GM12878 (cell line): ENCODE measurements at regions not wholly inside any gene's neighbourhood (a gene's known extent, or its start where the extent isn't known, plus 50 kb on each side); places are given as distances from the start of the nearest gene placed in this dataset.

Experiments
- ATAC-seq: fragments of 200-7000 bp; cut with Tn5 transposase; 3 replicates; pipeline ENCODE4 v1.9.1; 2020; ENCODE audit warnings: mild to moderate bottlenecking, moderate library complexity
- BruUV-seq: library from RNA; stranded (reverse); fragments of 400-500 nt; replicated peaks from 2 replicates; lab custom pipeline; 2021; lab: Mats Ljungman, UMichigan
- CTCF ChIA-PET: fragments of 300-600 bp; sonication (Branson Sonifier 250); formaldehyde crosslinking; extraction: SDS; loops from one replicate; lab custom pipeline; 2021; ENCODE audit warnings: inconsistent platforms; lab: Yijun Ruan, JAX
- POLR2A ChIA-PET: fragments of 350-600 bp; formaldehyde crosslinking; extraction: SDS; loops from one replicate; lab custom pipeline; 2021; ENCODE audit warnings: inconsistent platforms; lab: Charles Lee
- RAD21 ChIA-PET: fragments of 300-600 bp; sonication (Branson Sonifier 250); formaldehyde crosslinking; loops from one replicate; lab custom pipeline; 2023; ENCODE audit warnings: antibody characterized with exemption; ENCODE audit not compliant: unreplicated experiment; lab: Charles Lee
- SMC1A ChIA-PET: fragments of 300-600 bp; sonication (Branson Sonifier 250); formaldehyde crosslinking; loops from one replicate; lab custom pipeline; 2023; ENCODE audit not compliant: unreplicated experiment, uncharacterized antibody; lab: Charles Lee
- DNase-seq: peaks from one replicate; pipeline ENCODE4 v3.0.0-alpha.2; 2011; ENCODE audit warnings: low read depth, low spot score
- FAIRE-seq: peaks from 3 replicates; lab custom pipeline; 2011; peaks lifted over from hg19 to GRCh38; lab: Jason Lieb, UNC
- H2AFZ ChIP-seq: 2 replicates; pipeline ENCODE4 v1.6.0; 2011; ENCODE audit warnings: low read depth, low read length, control low read depth; ENCODE audit not compliant: control insufficient read depth
- H3K27ac ChIP-seq: 2 replicates; pipeline ENCODE4 v1.5.1; 2011; ENCODE audit warnings: control low read depth; ENCODE audit not compliant: control insufficient read depth, insufficient read depth
- H3K27me3 ChIP-seq, 2 experiments: replicated peaks in 1 of 2; 2 replicates each; pipeline versions ENCODE4 v1.6.0 to v1.6.1; 2011; ENCODE audit warnings: low read length in 1 of 2; ENCODE audit not compliant: control insufficient read depth in 2 of 2, insufficient read depth in 2 of 2
- H3K36me3 ChIP-seq, 2 experiments: 2 replicates each; pipeline ENCODE4 v1.5.1; 2011; ENCODE audit warnings: low read length in 1 of 2; ENCODE audit not compliant: control insufficient read depth in 2 of 2, insufficient read depth in 2 of 2
- H3K4me1 ChIP-seq: 2 replicates; pipeline ENCODE4 v1.6.1; 2011; ENCODE audit warnings: mild to moderate bottlenecking, low read length, moderate library complexity, mixed read lengths; ENCODE audit not compliant: control insufficient read depth, insufficient read depth
- H3K4me2 ChIP-seq: 2 replicates; pipeline ENCODE4 v1.6.0; 2011; ENCODE audit warnings: control low read depth; ENCODE audit not compliant: control insufficient read depth, insufficient read depth
- H3K4me3 ChIP-seq: fragments of 200-600 bp; sonication (generic); 2 replicates; pipeline ENCODE4 v1.5.1; 2016
- H3K79me2 ChIP-seq: 2 replicates; pipeline ENCODE4 v1.6.0; 2011; ENCODE audit warnings: low read length; ENCODE audit not compliant: control insufficient read depth, insufficient read depth
- H3K9ac ChIP-seq: 2 replicates; pipeline ENCODE4 v1.8.0; 2011; ENCODE audit warnings: low read length, control low read depth, mixed read lengths; ENCODE audit not compliant: control insufficient read depth, insufficient read depth
- H3K9me3 ChIP-seq: replicated peaks from 3 replicates; pipeline ENCODE4 v1.5.1; 2011; ENCODE audit warnings: mild to moderate bottlenecking, low read length; ENCODE audit not compliant: control insufficient read depth, insufficient read depth
- H4K20me1 ChIP-seq: 2 replicates; pipeline ENCODE4 v1.6.0; 2011; ENCODE audit not compliant: control insufficient read depth, insufficient read depth
- BACH1 ChIP-seq: fragments of 450-650 bp; IDR thresholded peaks from 2 replicates; pipeline ENCODE4 v1.6.1; 2017; ENCODE audit warnings: mild to moderate bottlenecking, borderline replicate concordance
- CHD1 ChIP-seq: IDR thresholded peaks from 2 replicates; pipeline ENCODE4 v1.6.1; 2012; ENCODE audit warnings: low read depth, low read length, improper control_type of control experiment
- CHD4 ChIP-seq: fragments of 200-600 bp; sonication (generic); IDR thresholded peaks from 2 replicates; pipeline ENCODE4 v1.6.1; 2016; ENCODE audit warnings: mild to moderate bottlenecking
- EED ChIP-seq: sonication (generic); IDR thresholded peaks from 2 replicates; pipeline ENCODE4 v1.6.1; 2016; ENCODE audit warnings: antibody characterized with exemption, low read depth
- EP300 ChIP-seq, 2 experiments: fragments of 150-350 bp in 1 of 2; IDR thresholded peaks; 2 replicates each; pipeline ENCODE4 v1.6.1; 2011 to 2012; ENCODE audit warnings: low read depth in 2 of 2, low read length in 2 of 2, borderline replicate concordance in 1 of 2, improper control_type of control experiment in 1 of 2, inconsistent platforms in 1 of 2; ENCODE audit not compliant: control insufficient read depth in 1 of 2
- ESRRA ChIP-seq: IDR thresholded peaks from 2 replicates; pipeline ENCODE4 v1.6.1; 2012; ENCODE audit warnings: mild to moderate bottlenecking, low read length, improper control_type of control experiment
- HDAC2 ChIP-seq: fragments of 200-600 bp; sonication (generic); IDR thresholded peaks from 2 replicates; pipeline ENCODE4 v1.6.1; 2017
- JUNB ChIP-seq: IDR thresholded peaks from 2 replicates; pipeline ENCODE4 v1.6.1; 2016; ENCODE audit warnings: antibody characterized with exemption, mild to moderate bottlenecking
- MTA2 ChIP-seq: fragments of 450-650 bp; IDR thresholded peaks from 2 replicates; pipeline ENCODE4 v1.6.1; 2016; ENCODE audit warnings: low read depth, mild to moderate bottlenecking, moderate library complexity
- MYC ChIP-seq: IDR thresholded peaks from 2 replicates; pipeline ENCODE4 v1.6.1; 2011; ENCODE audit warnings: mild to moderate bottlenecking, low read length, moderate library complexity, inconsistent platforms; ENCODE audit not compliant: insufficient read depth, insufficient replicate concordance, insufficient read length, severe bottlenecking
- RELA ChIP-seq: fragments of 450-650 bp; IDR thresholded peaks from 2 replicates; pipeline ENCODE4 v1.8.0; 2014; ENCODE audit warnings: borderline replicate concordance; ENCODE audit not compliant: partially characterized antibody
- SMAD1 ChIP-seq: fragments of 450-650 bp; IDR thresholded peaks from 2 replicates; pipeline ENCODE4 v1.6.1; 2018; ENCODE audit warnings: mild to moderate bottlenecking, low read depth; ENCODE audit not compliant: partially characterized antibody
- TCF12 ChIP-seq: IDR thresholded peaks from 2 replicates; pipeline ENCODE4 v1.6.1; 2011; ENCODE audit warnings: low read depth, mild to moderate bottlenecking, low read length
- TCF7 ChIP-seq: IDR thresholded peaks from 2 replicates; pipeline ENCODE4 v1.6.1; 2014; ENCODE audit warnings: antibody characterized with exemption, borderline replicate concordance
- YBX1 ChIP-seq: fragments of 450-650 bp; IDR thresholded peaks from 2 replicates; pipeline ENCODE4 v1.6.1; 2016; ENCODE audit warnings: antibody characterized with exemption
- YY1 ChIP-seq: IDR thresholded peaks from 2 replicates; pipeline ENCODE4 v1.6.1; 2011; ENCODE audit warnings: low read depth, mild to moderate bottlenecking, low read length
- ZNF274 ChIP-seq: IDR thresholded peaks from one replicate; pipeline ENCODE4 v1.8.0; 2011; ENCODE audit not compliant: insufficient read length, insufficient read depth
- ZNF384 ChIP-seq: IDR thresholded peaks from 2 replicates; pipeline ENCODE4 v1.6.1; 2012; ENCODE audit warnings: low read depth, mild to moderate bottlenecking, low read length, improper control_type of control experiment, borderline replicate concordance
- ZNF622 ChIP-seq: fragments of 450-650 bp; IDR thresholded peaks from 2 replicates; pipeline ENCODE4 v1.6.1; 2017; ENCODE audit warnings: mild to moderate bottlenecking, inconsistent platforms
- WGBS: methylation state at CpG from one replicate; pipeline ENCODE4 v1.1.6; 2016; ENCODE audit warnings: low lambda C conversion rate; ENCODE audit not compliant: insufficient replicate concordance, insufficient coverage; ENCODE audit errors: missing lambda C conversion rate; 5-methylcytosine and 5-hydroxymethylcytosine counted together
- in situ Hi-C: fragments of 300-500 bp; cut with MboI; formaldehyde crosslinking; loops from 9 replicates; pipeline ENCODE4 v1.14.3; 2018; ENCODE audit warnings: mixed read lengths
- intact Hi-C: fragments of 100-400 bp; cut with micrococcal nuclease; formaldehyde crosslinking; loops from one replicate; pipeline ENCODE4 v1.14.2; 2022; ENCODE audit not compliant: unreplicated experiment

GRCh38 chr5:56737951-56738606, 77.3 kb upstream of the MAP3K1 start:
- POLR2A ChIA-PET, result no interaction called here
- RAD21 ChIA-PET, result interaction anchor here (1.0 kb wide), 1 partner anchor 52 kb away, joined by 3 read pairs; no protein-coding TSS in a partner anchor
- TF ChIP-seq SMAD1 (no peak), HDAC2 (no peak), ZNF622 (no peak), ZNF384 (no peak), CHD1 (no peak), TCF12 (no peak), MTA2 (no peak), ZNF274 (no peak), RELA (no peak), CHD4 (no peak), MYC (no peak), ESRRA (no peak), TCF7 (no peak), BACH1 (no peak), JUNB (no peak), EED (no peak), YBX1 (no peak), YY1 (no peak), EP300 (IDR thresholded peaks at IDR 0.05; ENCODE audit: borderline replicate concordance in 1 of 2, control insufficient read depth in 1 of 2, low read depth in 2 of 2, low read length in 2 of 2) (no peak)
- TF ChIP-seq, all 136 proteins: peak for 0
- no peak overlapping the region for H3K4me3 ChIP-seq
- intact Hi-C loops (no loop called here), in situ Hi-C loops (no loop called here)
- H3K27ac ChIP-seq, result no peak overlapping the region
- H2AFZ ChIP-seq, result no peak overlapping the region
- H3K9ac ChIP-seq, result no peak overlapping the region
- no peak for ATAC-seq
- no peaks in the 10 kb centered on the region for H3K36me3 ChIP-seq
- CTCF ChIA-PET, result no interaction called here
- no peak overlapping the region for H3K4me2 ChIP-seq
- 40% methylated on average over 6 of the region's 6 CpGs for WGBS
- H3K4me1 ChIP-seq, result peaks cover 10% of the 10 kb centered on the region
- no peaks in the 10 kb centered on the region for H3K27me3 ChIP-seq
- no peaks in the 10 kb centered on the region for H3K79me2 ChIP-seq
- no TSS peak for BruUV-seq
- no peak for DNase-seq
- SMC1A ChIA-PET, result interaction anchor here (1.3 kb wide), 1 partner anchor 28 kb away, joined by 3 read pairs; no protein-coding TSS in a partner anchor
- FAIRE-seq, result no peak
- no peaks in the 10 kb centered on the region for H4K20me1 ChIP-seq
- no peaks in the 10 kb centered on the region for H3K9me3 ChIP-seq
